GM12873 (cell line): ENCODE measurements at regions not wholly inside any gene's neighbourhood (a gene's known extent, or its start where the extent isn't known, plus 50 kb on each side); places are given as distances from the start of the nearest gene placed in this dataset.

Experiments
- CTCF ChIP-seq: IDR thresholded peaks from 2 replicates; pipeline ENCODE4 v1.5.1; 2012; ENCODE audit warnings: low read depth, mild to moderate bottlenecking, moderate library complexity, low read length, control low read depth; ENCODE audit not compliant: insufficient read depth; ENCODE audit errors: missing control alignments

- TF ChIP-seq CTCF = no peak
Observed at GRCh38 chr1:189764391-189765320, 713.0 kb downstream of the BRINP3 start.

- no peak for TF ChIP-seq CTCF
Observed at GRCh38 chr1:189769448-189769847, 708.2 kb downstream of the BRINP3 start.

GRCh38 chr1:189774721-189775287, 702.9 kb downstream of the BRINP3 start:
- no peak for TF ChIP-seq CTCF

GRCh38 chr1:189775343-189775742, 702.3 kb downstream of the BRINP3 start:
- no peak for TF ChIP-seq CTCF

- TF ChIP-seq CTCF = no peak
Observed at GRCh38 chr1:189779034-189779433, 698.6 kb downstream of the BRINP3 start.

- no peak for TF ChIP-seq CTCF
Observed at GRCh38 chr1:189782295-189782694, 695.4 kb downstream of the BRINP3 start.

GRCh38 chr1:189783456-189783855, 694.2 kb downstream of the BRINP3 start:
- TF ChIP-seq CTCF = no peak
